ENCODE measurements at regions not wholly inside any gene's neighbourhood (a gene's known extent, or its start where the extent isn't known, plus 50 kb on each side); places are given as distances from the start of the nearest gene placed in this dataset.

- DNase-seq (ENCODE audit: low read depth): no peak
Observed at GRCh38 chr4:178577933-178578332, 1135.7 kb upstream of the AGA start.

DNA sequence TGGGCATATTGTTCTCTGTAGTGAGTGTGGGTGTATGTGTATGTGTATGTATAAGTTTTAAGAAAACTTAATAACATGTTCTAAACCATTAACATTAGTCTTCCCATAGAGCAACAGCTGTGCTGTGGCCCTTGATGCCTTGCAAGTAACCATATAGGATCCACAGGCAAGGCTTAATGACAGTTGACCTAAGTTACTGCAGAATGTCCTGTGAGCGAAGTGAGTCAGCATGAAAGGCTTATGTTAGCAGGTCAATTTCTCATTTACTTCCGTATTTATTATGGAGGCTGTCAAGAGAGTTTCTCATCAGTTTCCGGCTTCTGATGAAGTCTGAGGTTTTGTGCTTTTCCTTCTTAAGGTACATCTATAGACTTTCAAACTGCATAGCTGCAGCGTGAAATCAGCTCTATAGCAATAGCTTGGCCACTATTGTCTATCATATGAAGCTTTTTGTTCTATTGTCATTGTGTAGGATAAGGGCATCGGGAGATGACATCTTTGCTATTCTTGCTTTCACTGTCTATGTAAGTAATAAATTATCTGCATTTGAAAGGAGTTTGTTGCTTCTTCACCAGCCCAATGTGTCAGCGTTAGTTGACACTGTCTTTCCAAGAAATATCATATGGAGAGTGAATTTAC lies 1153.4 kb upstream of the AGA start:
- no peak for DNase-seq (ENCODE audit: low read depth)

GRCh38 chr4:178598672-178599071 lies 1156.4 kb upstream of the AGA start:
- DNase-seq (ENCODE audit: low read depth): no peak

GRCh38 chr4:178599521-178599920 lies 1157.3 kb upstream of the AGA start:
- no peak for DNase-seq (ENCODE audit: low read depth)

- no peak for DNase-seq (ENCODE audit: low read depth)
Observed at GRCh38 chr4:178602833-178603232, 1160.6 kb upstream of the AGA start.

DNA sequence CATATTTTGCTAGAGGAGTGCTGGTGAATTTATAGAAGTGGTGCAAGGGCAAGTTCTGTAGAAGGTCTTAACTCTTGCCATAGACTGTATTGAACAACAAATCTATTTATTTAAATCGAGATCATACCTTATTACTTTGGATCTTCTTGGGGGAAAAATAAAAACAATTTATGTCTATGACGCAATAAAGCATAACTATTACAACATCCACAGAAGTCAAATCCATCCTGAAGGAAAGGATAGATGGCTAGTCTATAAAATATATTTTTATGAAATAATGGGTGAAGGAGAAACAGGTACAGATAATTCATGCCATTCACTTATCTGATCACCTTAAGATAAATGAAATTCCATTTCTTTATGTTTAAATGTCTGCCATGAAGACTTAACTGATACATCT lies 1168.8 kb upstream of the AGA start:
- no peak for DNase-seq (ENCODE audit: low read depth)

DNA sequence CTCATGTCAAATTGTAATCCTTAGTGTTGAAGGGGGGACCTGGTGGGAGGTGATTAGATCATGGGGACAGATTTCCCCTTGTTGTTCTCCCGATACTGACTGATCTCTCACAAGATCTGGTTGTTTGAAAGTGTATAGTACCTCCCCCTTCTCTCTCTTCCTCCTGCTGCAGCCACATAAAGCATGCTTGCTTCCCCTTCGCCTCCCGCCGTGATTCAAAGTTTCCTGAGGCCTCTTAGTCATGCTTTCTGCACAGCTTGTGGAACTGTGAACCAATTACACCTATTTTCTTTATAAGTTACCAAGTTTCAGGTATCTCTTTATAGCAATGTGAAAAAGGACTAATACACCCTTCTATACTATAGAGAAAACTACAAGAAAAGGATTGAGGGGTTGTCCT lies 1170.5 kb upstream of the AGA start:
- no peak for DNase-seq (ENCODE audit: low read depth)

GRCh38 chr4:178632415-178632814 lies 1190.2 kb upstream of the AGA start:
- no peak for DNase-seq (ENCODE audit: low read depth)

DNA sequence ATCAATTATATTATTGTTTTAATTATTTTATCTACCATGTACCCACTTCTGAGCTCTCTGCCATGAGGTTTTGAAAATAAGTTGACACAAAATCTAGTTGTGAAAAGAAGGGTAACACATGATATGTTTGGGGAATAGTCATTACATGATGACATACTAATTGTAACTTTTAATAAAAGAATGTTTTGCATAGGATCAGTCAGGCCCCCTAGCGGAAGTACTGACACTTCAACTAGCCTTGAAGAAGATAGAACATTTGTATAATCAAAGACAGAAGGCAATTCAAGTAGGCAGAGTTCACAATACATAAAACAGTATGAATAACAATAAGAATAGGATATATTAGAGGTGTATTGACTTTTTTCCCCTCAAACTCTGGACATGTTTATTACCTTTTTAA lies 1191.0 kb upstream of the AGA start:
- no peak for DNase-seq (ENCODE audit: low read depth)

DNA sequence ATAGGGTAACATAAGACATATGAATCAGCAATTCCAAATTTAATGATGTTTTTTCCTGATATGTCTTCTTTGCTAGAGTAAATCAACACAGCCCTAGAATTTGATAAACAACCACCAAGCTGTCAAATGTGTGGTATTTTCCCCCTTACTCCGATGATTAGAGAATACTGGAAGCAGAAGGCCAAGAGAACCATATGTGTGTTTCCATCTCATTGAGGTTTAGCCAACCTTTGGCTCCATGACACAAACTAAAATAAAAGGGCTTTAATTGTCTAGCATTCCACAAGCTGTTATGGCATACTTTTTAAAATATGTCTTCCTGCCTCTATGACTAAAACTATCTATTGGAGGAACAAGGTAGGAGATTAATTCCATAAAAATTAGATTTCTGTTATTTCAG lies 1222.4 kb upstream of the AGA start:
- DNase-seq (ENCODE audit: low read depth): no peak

DNA sequence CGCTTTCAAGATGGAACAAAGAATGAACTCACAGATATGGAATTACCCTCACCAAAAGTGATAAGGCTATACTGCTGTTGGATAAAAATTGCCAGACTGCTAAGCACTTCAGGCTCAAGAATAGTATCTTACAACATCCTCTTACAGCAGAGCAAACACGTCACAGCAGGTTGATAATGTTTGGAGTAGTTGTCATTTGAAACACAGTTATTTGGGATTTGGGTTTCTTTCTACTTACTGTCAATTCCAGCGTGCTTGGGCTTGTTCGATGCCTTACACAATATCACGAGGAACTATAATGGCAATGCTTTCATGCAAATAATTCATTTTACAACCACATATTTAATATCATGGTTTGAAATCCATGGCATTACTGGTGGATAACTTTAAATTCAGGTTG lies 1223.7 kb upstream of the AGA start:
- no peak for DNase-seq (ENCODE audit: low read depth)

DNA sequence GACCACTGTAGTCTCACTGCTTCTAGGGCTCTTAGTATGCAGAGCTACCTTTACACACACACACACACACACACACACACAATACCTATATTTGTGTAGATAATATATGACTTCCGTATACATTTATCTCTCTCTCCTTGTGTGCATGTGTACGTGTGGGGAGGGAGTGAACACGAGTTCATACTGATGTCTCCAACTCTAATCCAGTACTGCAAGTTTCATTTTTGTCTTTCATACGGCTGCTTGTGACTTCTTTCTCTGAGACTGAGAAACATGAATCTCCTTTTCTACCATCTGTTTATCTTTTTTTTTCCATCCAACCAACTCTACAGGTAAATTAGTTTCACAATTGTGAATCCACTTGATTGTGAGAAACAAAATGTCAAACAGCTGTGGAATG lies 1229.5 kb upstream of the AGA start:
- no peak for DNase-seq (ENCODE audit: low read depth)

DNA sequence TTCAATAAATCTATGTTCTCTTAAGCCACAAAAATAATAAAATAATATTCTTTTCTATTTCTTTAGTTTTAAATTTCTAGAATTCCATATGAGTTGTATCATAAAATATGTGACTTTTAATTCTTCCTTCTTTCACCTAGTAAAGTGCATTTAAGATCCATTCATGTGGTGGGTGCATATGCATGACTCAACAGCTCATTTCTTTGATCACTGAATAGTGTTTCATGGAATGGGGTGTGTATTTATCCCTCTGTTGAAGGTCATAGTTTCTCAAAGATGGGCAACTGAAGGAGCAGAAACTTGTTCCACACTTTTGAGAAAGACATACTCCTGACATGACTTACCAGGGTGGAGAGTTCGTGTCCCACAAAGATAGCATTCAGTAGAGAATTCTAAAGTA lies 1230.3 kb upstream of the AGA start:
- DNase-seq (ENCODE audit: low read depth): no peak

DNA sequence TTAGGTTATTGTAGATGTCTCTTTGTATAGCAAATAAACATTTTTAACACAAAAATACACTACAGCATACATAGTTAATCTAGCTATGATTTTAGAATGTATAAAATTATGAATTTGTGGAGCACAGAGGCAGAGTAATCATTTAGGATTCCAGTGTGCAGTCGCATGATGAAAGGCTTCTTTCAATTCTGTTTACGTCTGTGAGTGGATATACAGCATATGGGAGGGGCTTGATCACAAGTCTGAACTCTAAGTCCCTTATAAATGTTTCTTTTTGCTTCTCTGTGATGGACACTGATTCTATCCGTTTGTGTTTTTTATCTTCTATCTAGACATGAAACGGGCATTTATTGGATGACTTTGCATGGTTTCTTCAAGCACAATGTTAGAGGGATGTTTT lies 1239.6 kb upstream of the AGA start:
- no peak for DNase-seq (ENCODE audit: low read depth)

DNA sequence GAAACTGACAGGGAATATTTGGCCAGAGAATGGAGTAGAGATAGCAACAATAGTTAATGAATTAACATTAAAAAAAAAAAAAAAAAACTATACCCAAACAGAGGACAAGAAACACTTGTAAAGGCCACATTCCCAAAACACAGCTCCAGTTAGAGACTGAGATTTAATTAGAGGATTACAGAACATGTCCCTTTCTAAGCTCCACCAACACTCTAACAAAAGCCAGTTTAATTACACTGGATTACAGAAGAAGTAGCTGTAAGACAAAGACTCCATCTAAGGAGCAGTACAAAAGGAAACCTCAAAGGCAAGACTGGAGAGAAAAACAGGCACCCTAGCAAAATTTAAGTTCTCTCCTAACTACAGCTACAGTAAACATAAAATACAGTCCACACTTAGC lies 1247.7 kb upstream of the AGA start:
- no peak for DNase-seq (ENCODE audit: low read depth)

DNA sequence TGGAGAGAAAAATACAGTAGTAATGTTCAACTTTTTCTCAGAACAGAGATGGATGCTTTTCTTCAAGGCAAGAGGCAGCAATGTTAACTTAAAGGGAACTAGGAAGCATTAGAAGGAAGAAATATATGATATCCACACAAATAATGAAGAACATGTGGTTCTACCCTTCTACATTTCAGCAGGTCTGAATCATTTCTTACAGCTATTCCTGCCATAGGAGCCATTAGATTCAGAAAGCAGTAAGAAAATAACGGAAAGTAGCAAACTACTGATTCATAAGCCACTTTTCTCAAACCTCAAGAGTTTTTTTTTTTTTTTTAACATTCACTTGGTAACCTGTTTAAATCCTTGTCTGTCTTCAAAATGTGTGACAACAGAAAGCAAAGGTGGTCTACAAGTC lies 1251.6 kb upstream of the AGA start:
- DNase-seq (ENCODE audit: low read depth): no peak

DNA sequence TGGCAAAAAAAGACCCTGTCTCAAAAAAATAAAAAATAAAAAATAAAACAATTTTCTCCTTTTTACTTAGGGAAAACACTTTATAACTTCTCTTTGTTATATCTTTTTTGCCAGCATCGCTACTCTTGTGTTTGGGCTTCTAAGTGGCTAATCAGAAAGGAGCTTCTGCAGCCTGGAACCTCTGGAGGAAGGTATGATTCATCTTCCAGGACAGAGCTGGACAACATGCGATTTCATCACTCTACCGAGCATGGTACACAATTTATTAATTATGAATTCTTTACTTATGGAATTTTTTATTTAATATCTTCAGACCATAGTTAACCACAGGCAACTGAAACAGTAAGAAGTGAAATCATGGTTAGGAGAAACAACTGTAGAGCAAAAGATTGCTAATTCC lies 1254.3 kb upstream of the AGA start:
- DNase-seq (ENCODE audit: low read depth): no peak

DNA sequence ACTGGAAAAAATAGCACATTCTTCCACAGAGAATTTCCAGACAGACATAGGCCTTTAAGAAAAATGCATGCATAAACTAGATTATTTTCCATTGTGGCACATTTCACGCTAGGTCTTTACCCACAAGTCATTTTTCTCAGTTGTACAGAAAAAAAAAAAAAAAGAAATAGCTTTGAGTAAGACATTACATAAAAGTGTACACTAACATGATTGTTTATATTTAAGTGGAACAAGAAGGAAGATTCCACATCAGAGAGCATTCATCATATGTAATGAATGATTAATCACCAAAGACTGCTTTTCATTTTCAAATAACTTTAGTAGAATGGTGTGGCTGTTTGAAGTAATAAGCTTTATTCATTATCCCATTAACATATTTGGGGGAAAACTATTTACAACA lies 1270.2 kb upstream of the AGA start:
- DNase-seq (ENCODE audit: low read depth): no peak

DNA sequence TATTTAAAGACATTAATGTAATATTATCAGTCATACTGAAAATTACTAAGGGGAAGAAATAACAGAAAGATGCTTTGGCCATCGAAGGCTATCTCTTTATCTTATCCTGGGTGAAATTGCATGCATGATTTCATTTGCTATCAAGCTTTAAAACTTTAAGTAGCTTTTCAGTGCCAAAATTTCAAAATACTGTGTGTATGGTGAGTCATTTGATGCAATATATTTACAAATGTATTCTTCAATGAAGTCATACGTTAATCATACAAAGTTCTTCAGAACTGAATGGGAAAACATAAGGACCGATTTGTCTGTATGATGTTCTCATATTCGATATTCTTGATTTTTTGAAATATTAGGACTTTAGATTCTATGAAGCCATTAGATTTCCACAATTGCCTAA lies 1295.8 kb upstream of the AGA start:
- no peak for DNase-seq (ENCODE audit: low read depth)

DNA sequence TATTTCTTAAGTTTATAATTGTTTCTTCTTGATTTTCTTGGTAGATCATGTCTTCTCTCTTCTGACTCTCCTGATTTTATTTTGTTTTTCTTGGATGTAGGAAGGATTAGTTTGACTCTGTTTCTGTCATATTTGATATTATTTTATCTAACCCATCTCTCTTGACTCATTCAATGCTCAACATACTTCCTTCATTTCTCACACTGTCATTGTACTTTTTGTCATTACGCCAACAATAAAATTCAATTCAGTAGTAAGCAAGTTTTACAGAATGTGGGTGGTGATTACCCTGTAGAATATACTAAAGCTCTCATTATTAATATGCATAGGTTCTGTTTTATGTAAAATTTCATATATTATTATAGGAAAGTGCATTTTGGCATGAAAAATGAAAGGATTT lies 1303.0 kb upstream of the AGA start:
- DNase-seq (ENCODE audit: low read depth): no peak

DNA sequence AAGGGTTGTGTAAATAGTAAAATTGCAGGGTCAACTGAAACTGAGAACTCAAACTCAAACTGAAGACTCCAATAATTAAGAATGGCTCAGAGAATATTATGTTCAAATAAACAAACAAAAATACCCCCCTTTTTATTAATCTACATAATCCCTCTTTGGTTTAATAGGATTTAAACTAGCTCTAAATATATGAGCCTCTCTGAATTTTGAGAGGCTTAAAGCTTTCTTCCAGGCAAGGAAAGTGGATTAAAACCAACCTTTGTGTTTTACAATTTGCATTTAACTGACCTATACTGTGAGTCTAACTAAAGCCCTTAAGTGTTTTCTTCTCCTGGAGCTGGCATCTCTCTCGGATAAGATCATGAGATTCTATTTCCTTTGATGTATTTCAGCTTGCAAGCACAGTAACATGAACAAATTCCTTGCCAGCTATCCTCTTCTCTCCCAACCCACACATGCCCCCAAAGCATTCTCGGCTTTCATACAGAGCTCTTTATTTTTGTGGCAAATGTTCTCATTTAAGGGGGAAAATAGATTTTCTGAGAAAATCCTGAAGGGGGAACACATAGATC lies 1310.8 kb upstream of the AGA start:
- no peak for DNase-seq (ENCODE audit: low read depth)

- no peak for DNase-seq (ENCODE audit: low read depth)
Observed at GRCh38 chr4:178778496-178778895, 1336.3 kb upstream of the AGA start.

- DNase-seq (ENCODE audit: low read depth): no peak
Observed at GRCh38 chr4:178781779-178782178, 1339.5 kb upstream of the AGA start.

- DNase-seq (ENCODE audit: low read depth): no peak
Observed at GRCh38 chr4:178784491-178784890, 1342.3 kb upstream of the AGA start.

DNA sequence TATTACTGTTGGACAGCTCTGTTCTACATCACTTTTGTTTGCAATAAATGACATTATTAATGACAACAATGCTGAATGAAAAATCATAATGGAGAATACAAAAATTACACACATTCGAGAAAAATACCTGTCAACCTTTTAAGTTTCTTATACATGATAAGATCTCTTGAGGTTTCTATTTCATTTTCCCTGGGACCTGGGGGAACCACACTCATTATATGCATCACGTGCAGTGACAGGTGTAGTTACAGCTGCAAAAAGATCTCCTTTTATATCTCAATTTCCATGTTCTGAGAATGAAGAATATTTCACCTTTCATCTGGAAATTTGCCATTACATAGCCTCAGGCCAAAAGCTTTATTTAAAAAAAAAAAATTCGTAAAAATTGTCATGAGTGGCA lies 1347.0 kb upstream of the AGA start:
- no peak for DNase-seq (ENCODE audit: low read depth)
